ENCODE measurements at regions not wholly inside any gene's neighbourhood (a gene's known extent, or its start where the extent isn't known, plus 50 kb on each side); places are given as distances from the start of the nearest gene placed in this dataset.

GRCh38 chr10:10213237-10213636, 804.4 kb upstream of the CELF2 start:
- no peak for DNase-seq (ENCODE audit: low read depth)
- H3K4me3 ChIP-seq (ENCODE audit: low read length): no peak overlapping the region
- no peak for TF ChIP-seq CTCF (conservative IDR thresholded peaks at IDR 0.05; ENCODE audit: low read length)

GRCh38 chr10:10222304-10222841, 795.3 kb upstream of the CELF2 start:
- no peak for TF ChIP-seq CTCF (conservative IDR thresholded peaks at IDR 0.05; ENCODE audit: low read length)
- H3K4me3 ChIP-seq (ENCODE audit: low read length): no peak overlapping the region
- DNase-seq (ENCODE audit: low read depth): peak; percentile 14

GRCh38 chr10:10223131-10223530, 794.5 kb upstream of the CELF2 start:
- no peak for DNase-seq (ENCODE audit: low read depth)
- no peak for TF ChIP-seq CTCF (conservative IDR thresholded peaks at IDR 0.05; ENCODE audit: low read length)
- no peak overlapping the region for H3K4me3 ChIP-seq (ENCODE audit: low read length)

GRCh38 chr10:10225136-10225676, 792.5 kb upstream of the CELF2 start:
- no peak overlapping the region for H3K4me3 ChIP-seq (ENCODE audit: low read length)
- DNase-seq (ENCODE audit: low read depth): no peak
- no peak for TF ChIP-seq CTCF (conservative IDR thresholded peaks at IDR 0.05; ENCODE audit: low read length)

- no peak for DNase-seq (ENCODE audit: low read depth)
- no peak for TF ChIP-seq CTCF (conservative IDR thresholded peaks at IDR 0.05; ENCODE audit: low read length)
- H3K4me3 ChIP-seq (ENCODE audit: low read length): no peak overlapping the region
These were observed 784.4 kb upstream of the CELF2 start for GRCh38 chr10:10233229-10233628.

- H3K4me3 ChIP-seq (ENCODE audit: low read length): no peak overlapping the region
- DNase-seq (ENCODE audit: low read depth): no peak
- TF ChIP-seq CTCF (conservative IDR thresholded peaks at IDR 0.05; ENCODE audit: low read length): no peak
These were observed 782.7 kb upstream of the CELF2 start for GRCh38 chr10:10235003-10235402.

DNA sequence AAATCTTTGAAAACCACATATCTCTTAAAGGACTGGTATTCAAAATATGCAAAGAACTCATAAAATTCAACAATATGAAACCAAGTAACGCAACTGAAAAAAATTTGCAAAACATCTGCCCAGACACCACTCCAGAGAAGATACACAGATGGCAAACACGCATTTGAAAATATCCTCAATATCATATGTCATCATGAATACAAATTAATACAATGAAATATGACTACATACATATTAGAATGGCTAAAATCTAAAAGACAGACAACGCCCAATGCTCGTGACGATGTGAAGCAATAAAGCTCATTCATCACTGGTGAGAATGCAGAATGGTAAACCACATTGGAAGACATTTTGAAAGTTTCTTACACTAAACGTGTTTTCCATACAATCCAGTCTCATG, 770.1 kb upstream of the CELF2 start:
- H3K4me3 ChIP-seq (ENCODE audit: low read length): no peak overlapping the region

More for the DNA sequence above, 770.1 kb upstream of the CELF2 start:
- peak; percentile 2 for DNase-seq (ENCODE audit: low read depth)
- no peak for TF ChIP-seq CTCF (conservative IDR thresholded peaks at IDR 0.05; ENCODE audit: low read length)

Measured in AG10803 (cell line).